ENCODE measurements at regions not wholly inside any gene's neighbourhood (a gene's known extent, or its start where the extent isn't known, plus 50 kb on each side); places are given as distances from the start of the nearest gene placed in this dataset. TPM values are rescaled to one million over a fixed set of nuclear protein-coding genes. Genes with fewer than 3 reads are reported as not detected.

DNA sequence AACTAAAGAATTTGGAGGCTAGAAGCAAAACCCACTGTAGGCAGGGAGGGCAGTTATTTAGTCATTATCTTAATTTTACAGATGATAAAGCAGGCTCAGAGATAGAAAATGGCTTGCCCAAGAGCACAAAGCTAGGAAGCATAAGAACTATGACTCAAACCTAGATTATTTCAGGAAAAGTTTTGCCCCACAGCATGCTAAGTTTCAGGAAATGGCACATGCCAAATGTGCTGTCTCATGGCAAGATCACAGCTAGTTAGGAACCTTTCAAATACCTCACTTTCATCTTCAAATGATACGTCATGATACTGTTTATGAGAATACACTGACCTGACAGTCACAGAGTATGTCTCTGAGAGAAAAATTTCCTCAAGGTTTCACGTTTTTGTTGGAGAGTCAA lies 78.5 kb upstream of the SPANXC start:
- H3K4me3 ChIP-seq (ENCODE audit: insufficient read depth, low read length) = no peak overlapping the region
- no peaks in the 10 kb centered on the region for H3K36me3 ChIP-seq (ENCODE audit: insufficient read depth, low read length)
- TF ChIP-seq, protein P1, sequence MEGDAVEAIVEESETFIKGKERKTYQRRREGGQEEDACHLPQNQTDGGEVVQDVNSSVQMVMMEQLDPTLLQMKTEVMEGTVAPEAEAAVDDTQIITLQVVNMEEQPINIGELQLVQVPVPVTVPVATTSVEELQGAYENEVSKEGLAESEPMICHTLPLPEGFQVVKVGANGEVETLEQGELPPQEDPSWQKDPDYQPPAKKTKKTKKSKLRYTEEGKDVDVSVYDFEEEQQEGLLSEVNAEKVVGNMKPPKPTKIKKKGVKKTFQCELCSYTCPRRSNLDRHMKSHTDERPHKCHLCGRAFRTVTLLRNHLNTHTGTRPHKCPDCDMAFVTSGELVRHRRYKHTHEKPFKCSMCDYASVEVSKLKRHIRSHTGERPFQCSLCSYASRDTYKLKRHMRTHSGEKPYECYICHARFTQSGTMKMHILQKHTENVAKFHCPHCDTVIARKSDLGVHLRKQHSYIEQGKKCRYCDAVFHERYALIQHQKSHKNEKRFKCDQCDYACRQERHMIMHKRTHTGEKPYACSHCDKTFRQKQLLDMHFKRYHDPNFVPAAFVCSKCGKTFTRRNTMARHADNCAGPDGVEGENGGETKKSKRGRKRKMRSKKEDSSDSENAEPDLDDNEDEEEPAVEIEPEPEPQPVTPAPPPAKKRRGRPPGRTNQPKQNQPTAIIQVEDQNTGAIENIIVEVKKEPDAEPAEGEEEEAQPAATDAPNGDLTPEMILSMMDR (IDR thresholded peaks at IDR 0.05; ENCODE audit: extremely low read depth, low read depth, low read length) = no peak
- no peaks in the 10 kb centered on the region for H3K27me3 ChIP-seq (ENCODE audit: insufficient read depth, low read length)
- no peaks in the 10 kb centered on the region for H3K4me1 ChIP-seq (ENCODE audit: insufficient read depth, low read length)
- no peaks in the 10 kb centered on the region for H3K79me2 ChIP-seq (ENCODE audit: insufficient read depth, low read length)
- peaks cover 2% of the 10 kb centered on the region for H3K9me3 ChIP-seq (ENCODE audit: low read depth, low read length)
- H4K20me1 ChIP-seq (ENCODE audit: insufficient read depth, low read length) = no peaks in the 10 kb centered on the region
- DNase-seq (ENCODE audit: insufficient read length, low spot score, missing footprints) = no peak
- H3K4me2 ChIP-seq (ENCODE audit: insufficient read depth, low read length) = no peak overlapping the region
- H3K27ac ChIP-seq (ENCODE audit: low read depth, low read length) = no peak overlapping the region
- no peak overlapping the region for H2AFZ ChIP-seq (ENCODE audit: low read length)

DNA sequence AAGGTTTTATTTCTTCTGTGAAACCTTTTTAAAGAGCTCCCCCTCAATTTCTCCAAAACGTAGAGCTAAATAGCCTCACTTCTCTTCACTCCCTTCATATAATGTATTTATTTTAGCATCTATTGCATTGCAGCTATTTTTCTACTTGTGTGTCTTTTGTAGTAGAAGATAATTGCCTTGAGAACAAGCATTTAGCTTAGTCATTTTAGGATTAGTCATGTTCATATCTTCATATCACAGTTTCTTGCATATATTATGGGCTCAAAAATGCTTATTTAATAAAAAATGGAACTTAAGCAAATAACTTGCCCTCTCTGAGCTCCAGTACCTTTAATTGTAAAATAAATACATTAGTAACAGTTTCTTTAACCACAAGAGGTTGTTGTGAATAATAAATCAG lies 72.1 kb upstream of the SPANXC start:
- Histone ChIP-seq H3K4me2 (ENCODE audit: insufficient read depth, low read length) (no peak overlapping the region), H3K36me3 (ENCODE audit: insufficient read depth, low read length) (no peaks in the 10 kb centered on the region), H3K79me2 (ENCODE audit: insufficient read depth, low read length) (no peaks in the 10 kb centered on the region), H3K4me1 (ENCODE audit: insufficient read depth, low read length) (no peaks in the 10 kb centered on the region), H3K27ac (ENCODE audit: low read depth, low read length) (no peak overlapping the region), H3K4me3 (ENCODE audit: insufficient read depth, low read length) (no peak overlapping the region), H3K9me3 (ENCODE audit: low read depth, low read length) (no peaks in the 10 kb centered on the region), H2AFZ (ENCODE audit: low read length) (no peak overlapping the region), H4K20me1 (ENCODE audit: insufficient read depth, low read length) (no peaks in the 10 kb centered on the region), H3K27me3 (ENCODE audit: insufficient read depth, low read length) (no peaks in the 10 kb centered on the region)
- DNase-seq (ENCODE audit: insufficient read length, low spot score, missing footprints) = no peak
- TF ChIP-seq, protein P1 (IDR thresholded peaks at IDR 0.05; ENCODE audit: extremely low read depth, low read depth, low read length) = no peak

DNA sequence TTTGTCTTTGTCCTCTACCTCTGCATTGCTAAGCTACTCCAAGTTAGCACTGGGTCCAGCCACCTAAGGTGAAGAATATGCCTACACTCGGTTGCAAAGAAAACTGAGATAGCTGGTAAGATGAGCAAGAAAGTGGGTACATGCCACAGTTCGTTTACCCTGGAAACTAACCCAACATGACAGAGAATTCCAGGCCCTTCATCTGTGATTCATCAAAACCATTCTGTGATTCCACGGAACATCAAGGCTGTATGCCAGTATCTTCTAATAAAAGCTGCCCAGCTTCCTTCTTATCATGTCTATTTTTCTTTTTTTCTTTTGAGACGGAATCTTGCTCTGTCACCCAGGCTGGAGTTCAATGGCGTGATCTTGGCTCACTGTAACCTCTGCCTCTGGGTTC lies 58.7 kb upstream of the SPANXC start:
- H4K20me1 ChIP-seq (ENCODE audit: insufficient read depth, low read length) = no peaks in the 10 kb centered on the region
- DNase-seq (ENCODE audit: insufficient read length, low spot score, missing footprints) = no peak

More for the DNA sequence above, 58.7 kb upstream of the SPANXC start:
- Histone ChIP-seq H2AFZ (ENCODE audit: low read length) (no peak overlapping the region), H3K4me1 (ENCODE audit: insufficient read depth, low read length) (no peaks in the 10 kb centered on the region), H3K4me3 (ENCODE audit: insufficient read depth, low read length) (no peak overlapping the region), H3K9me3 (ENCODE audit: low read depth, low read length) (no peaks in the 10 kb centered on the region), H3K79me2 (ENCODE audit: insufficient read depth, low read length) (no peaks in the 10 kb centered on the region), H3K36me3 (ENCODE audit: insufficient read depth, low read length) (no peaks in the 10 kb centered on the region), H3K4me2 (ENCODE audit: insufficient read depth, low read length) (no peak overlapping the region), H3K27ac (ENCODE audit: low read depth, low read length) (no peak overlapping the region), H3K27me3 (ENCODE audit: insufficient read depth, low read length) (no peaks in the 10 kb centered on the region)
- TF ChIP-seq, protein P1 (IDR thresholded peaks at IDR 0.05; ENCODE audit: extremely low read depth, low read depth, low read length) = no peak

Small RNA genes lying in the stretch of these regions (small RNA-seq; reads per million reads assigned to genes)
- not detected for gene AC234779.1

Measured in osteoblast (primary cell).